Suprapubic skin (tissue), 3 donors: ENCODE measurements at regions not wholly inside any gene's neighbourhood (a gene's known extent, or its start where the extent isn't known, plus 50 kb on each side); places are given as distances from the start of the nearest gene placed in this dataset.

Source experiments
- EP300 ChIP-seq: sonication (generic); formaldehyde crosslinking; IDR thresholded peaks from one replicate; pipeline ENCODE4 v1.6.1; 2017; ENCODE audit warnings: antibody characterized with exemption
- POLR2A ChIP-seq, 2 donors: fragments of 450-650 bp; IDR thresholded peaks; one replicate each; pipeline ENCODE4 v1.6.1; 2017; ENCODE audit warnings: antibody characterized with exemption in 2 of 2, mild to moderate bottlenecking in 2 of 2, moderate library complexity in 2 of 2
- TF ChIP-seq, protein P1 (sequence below), 2 donors: fragments of 200-600 bp in 1 of 2; fragments of 450-650 bp in 1 of 2; sonication (generic) in 1 of 2; IDR thresholded peaks; one replicate each; pipeline ENCODE4 v1.5.1; 2016 to 2019; ENCODE audit warnings: antibody characterized with exemption in 2 of 2, mild to moderate bottlenecking in 1 of 2, moderate library complexity in 1 of 2

GRCh38 chr13:70905035-70905434, 796.8 kb upstream of the KLHL1 start:
- TF ChIP-seq EP300 (no peak), POLR2A (IDR thresholded peaks at IDR 0.05) (no peak)
- TF ChIP-seq, protein P1, sequence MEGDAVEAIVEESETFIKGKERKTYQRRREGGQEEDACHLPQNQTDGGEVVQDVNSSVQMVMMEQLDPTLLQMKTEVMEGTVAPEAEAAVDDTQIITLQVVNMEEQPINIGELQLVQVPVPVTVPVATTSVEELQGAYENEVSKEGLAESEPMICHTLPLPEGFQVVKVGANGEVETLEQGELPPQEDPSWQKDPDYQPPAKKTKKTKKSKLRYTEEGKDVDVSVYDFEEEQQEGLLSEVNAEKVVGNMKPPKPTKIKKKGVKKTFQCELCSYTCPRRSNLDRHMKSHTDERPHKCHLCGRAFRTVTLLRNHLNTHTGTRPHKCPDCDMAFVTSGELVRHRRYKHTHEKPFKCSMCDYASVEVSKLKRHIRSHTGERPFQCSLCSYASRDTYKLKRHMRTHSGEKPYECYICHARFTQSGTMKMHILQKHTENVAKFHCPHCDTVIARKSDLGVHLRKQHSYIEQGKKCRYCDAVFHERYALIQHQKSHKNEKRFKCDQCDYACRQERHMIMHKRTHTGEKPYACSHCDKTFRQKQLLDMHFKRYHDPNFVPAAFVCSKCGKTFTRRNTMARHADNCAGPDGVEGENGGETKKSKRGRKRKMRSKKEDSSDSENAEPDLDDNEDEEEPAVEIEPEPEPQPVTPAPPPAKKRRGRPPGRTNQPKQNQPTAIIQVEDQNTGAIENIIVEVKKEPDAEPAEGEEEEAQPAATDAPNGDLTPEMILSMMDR (IDR thresholded peaks at IDR 0.05), result no peak
